ENCODE measurements at regions not wholly inside any gene's neighbourhood (a gene's known extent, or its start where the extent isn't known, plus 50 kb on each side); places are given as distances from the start of the nearest gene placed in this dataset.
"Not testable (repeated sequence)": the region's sequence is repeated elsewhere in the genome, so short reads cannot be mapped to it uniquely, and the experiment has no call there.

DNA sequence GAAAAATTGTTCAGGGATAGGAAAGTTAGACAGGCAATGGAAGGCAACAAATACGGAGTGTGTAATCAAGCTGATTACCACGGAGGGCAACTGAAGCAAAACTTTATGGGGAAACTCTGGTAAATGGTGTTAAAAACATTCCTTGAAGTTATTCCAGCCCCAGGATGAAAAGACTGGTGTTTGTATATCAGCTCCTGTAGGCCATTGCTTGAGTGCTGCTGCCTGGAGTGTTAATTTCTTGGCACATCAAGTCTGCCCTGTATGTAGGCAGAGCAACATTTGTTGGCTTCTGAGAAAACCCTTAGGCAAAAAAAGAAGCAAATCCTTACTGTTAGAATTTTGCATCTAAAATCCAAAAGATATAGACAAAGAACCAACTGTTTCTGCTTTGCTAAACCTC is 686.5 kb upstream of the ACO1 start:
- no peak for DNase-seq (ENCODE audit: low read depth)

DNA sequence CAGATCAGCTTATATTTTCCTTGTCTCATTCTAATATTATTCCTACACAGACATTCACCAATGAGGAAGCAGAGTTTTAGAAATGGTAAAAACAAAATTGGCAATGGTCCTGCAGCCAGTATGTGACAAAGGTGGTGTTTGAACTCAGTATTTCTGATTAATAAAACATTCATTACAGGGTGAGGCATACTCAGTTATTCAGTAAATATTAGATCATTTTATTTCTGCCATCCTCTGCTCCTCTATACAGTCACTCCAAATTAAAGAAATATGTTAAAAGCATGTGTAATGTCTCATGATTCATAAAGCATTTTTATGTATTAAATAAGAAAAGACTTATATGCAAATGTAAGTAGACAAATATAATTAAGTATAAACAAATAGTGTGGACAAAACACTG is 684.6 kb upstream of the ACO1 start:
- no peak for DNase-seq (ENCODE audit: low read depth)

DNA sequence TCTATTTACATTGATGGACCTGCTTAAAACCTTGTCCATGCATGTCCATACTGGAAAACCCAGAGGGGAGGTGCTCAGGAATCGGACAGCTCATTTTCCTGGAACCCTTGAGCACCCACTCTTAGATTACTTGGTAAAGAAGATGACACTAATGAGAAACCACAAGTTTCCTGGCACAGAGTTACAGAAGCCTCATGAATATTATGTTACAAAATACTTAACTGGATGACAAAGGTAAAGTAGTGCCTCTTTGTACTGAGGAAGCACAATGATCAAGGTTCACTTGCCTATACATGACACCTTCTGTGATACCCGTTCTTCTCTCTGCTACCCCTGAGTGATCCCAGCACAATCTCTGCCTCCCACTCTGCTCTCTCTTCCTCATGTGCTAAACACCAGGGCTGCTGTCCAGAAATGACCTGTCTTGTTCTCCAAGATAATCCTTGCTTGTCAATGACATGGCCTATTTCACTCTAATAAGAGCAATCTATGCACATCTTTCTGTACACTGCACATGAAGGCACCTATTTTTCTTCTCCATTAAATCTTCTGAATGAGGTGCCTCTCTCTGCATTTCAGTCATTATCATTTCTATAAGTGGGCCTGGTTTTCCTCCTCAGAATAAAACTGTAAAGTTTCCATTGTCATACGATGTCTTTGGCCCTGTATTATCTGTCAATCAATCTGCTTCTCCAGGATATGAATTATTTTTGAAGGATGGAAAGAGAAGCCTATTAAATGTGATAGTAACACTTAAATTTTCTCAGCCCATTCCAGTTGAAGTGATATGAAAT is 684.0 kb upstream of the ACO1 start:
- DNase-seq (ENCODE audit: low read depth) = no peak

DNA sequence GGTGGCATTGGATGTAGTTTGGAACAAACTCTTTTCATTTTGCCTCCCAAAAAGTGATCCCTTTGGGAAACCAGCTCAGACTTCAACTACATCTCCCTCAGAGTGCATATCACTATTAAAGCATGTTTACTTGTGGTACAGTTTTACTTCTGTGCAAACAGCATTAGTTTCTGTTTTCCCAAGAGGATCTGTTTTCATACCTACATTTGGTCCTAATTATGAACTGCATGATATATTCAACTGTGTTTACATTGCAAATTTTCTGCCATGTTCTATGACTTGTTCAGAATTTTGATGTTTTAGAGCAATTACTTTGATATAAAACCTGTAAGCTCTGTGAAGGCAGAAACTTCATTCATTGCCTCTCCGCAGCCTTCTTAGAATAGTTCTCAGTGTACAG is 681.5 kb upstream of the ACO1 start:
- no peak for DNase-seq (ENCODE audit: low read depth)

DNA sequence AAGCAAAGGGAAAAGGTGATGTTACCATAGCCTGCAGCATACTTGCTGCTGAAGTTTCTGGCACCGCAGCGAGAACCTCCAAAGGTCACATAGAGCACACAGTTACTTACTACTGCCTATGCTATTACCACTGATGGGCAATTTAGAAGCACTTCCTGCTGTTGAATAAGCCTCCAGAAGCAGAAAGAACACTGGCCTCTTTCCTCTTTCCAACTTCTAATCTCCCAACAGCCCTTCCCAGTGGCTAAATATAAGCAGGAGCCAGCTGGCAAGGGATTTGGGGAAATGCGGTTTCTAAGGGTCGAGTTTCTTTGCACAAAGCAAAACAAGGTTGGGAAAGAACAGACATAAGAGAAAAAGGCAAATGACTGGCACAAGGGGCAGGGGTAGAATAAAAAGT is 669.2 kb upstream of the ACO1 start:
- DNase-seq (ENCODE audit: low read depth) = peak; percentile 0

DNA sequence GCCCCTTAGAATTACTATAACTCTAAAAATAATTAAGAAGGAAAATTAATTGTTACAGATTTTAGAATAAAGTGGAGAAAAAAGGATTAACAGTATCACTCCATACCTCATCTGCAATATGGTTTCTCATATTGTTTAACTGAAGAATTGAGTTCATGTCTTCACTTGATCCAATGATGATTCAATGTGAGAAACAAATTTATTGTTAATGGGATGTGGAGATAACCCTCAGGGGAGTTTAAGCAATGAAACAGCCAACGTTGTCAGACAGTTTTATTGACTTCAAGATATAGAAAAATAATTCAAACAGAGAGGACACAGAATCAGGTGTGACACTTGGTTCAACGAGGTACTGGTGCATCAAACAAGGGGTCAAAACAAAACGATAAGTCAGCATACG is 665.2 kb upstream of the ACO1 start:
- no peak for DNase-seq (ENCODE audit: low read depth)

DNA sequence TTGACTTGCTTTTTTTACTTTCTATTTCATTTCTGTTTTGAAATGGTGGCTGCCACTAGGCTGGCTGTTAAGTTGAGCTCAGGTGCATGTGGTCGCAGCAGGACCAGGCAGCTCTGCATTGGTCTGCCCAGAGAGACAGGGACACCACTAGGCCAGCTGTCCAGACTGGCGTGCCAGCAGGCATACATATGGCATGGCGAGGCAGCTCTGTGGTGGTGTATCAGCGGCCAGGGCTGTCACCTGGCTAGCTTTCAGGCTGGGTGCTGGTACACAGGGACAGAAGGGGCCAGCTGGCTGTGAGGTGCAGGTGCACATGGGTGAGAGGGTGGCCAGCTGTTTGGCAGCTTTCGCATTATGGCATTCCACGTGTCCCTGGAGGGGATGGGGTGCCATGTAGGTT is 654.0 kb upstream of the ACO1 start:
- DNase-seq (ENCODE audit: low read depth) = no peak

DNA sequence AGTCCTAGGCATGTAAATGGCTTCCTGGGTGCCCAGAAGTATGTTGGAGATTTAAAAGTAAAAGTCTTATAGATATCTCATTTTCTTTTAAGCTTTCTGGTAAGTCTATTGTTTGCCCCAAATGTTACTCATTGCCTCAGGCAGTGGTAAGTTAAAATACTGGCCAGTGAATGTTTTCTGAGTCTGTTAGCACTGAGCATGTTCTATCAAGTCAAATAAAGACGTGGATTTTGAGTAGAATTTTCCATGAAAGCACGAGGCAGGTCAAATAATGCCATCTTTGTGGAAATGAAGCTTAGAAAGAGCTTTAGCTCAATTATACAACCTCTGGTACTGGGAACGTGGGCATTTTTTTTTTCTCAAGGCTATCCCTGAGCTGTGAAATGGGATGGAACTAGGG is 651.3 kb upstream of the ACO1 start:
- DNase-seq (ENCODE audit: low read depth) = no peak

DNA sequence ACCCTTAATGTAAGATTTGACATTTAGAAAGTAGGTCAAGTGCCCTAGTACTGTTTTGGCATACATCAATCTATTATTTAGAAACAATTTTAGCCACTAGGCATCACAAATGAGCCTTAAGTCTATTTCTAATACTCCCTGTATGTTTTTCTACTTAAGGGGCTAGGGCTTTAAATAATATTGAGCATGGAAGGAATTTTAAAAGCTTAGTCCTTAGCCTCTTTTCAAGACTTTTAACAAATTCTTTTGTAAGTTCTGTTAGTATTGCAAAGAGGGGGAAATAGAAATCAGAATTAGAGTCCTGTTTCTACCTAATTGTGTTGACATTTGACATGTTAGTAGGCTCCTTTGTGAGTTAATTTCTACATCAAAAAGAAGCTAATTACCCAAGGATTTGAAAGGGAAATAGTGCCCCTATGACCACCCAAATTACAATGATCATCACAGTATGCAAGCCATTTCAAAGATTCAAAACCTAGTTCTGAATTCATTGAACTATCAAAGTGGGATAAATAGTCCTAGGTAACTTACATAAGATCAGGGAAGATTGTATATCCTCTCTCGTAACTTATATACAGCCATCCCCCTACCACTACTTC is 647.8 kb upstream of the ACO1 start:
- no peak for DNase-seq (ENCODE audit: low read depth)

DNA sequence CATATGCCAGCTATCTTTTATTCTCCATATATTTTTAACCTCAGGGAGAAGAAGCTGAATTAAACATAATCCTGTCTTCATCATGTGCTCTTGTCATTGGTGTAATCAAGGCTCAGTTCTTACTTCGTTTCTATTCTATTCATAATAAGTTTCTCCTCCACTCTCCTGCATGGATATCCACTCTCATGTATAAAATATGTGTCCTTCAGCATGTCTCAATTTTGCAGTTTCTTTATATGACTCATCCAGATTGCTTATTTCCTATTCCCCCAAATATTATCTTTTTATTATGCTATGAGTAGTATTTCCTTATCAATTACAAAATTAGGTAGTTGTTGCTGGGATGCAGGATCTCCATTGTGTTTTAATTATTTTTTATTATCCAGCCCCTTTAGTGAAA is 643.7 kb upstream of the ACO1 start:
- peak; percentile 2 for DNase-seq (ENCODE audit: low read depth)

DNA sequence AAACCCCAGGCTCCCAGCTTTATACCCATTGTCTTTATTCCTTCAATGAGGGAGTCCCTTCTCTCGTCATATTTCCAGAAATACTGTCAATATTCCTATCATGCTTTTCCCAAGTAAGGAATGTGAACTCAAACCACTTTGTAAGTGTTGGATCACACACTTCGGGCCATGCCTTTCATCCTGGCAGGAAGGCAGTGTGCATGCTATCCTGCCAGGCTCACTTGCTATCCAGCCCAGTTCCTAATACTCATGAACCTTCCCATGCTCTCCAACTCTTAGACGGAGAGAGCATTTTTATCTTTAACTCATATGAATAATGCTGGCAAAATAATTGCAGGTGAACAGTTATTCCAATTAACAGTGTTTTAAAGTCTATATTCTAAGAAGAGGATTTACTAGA is 639.9 kb upstream of the ACO1 start:
- DNase-seq (ENCODE audit: low read depth) = no peak

DNA sequence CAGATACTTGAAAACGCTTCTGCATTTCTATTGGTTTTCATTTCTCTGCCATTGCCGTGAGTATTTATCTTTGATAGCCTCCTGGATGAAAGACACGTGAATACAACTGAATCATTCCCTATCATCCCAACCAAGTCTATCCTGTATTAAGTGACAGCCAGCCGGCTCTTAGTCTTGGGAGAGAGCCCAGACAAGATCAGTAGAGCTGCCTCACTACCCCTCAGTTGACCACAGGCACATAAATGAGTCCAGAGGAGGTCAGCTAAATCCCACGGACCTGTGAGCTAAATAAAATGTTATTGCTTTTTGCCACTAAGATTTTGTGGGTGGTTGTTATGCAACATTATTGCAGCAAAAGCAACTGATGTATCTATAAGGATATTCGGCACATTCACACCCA is 639.0 kb upstream of the ACO1 start:
- DNase-seq (ENCODE audit: low read depth) = peak; percentile 20

DNA sequence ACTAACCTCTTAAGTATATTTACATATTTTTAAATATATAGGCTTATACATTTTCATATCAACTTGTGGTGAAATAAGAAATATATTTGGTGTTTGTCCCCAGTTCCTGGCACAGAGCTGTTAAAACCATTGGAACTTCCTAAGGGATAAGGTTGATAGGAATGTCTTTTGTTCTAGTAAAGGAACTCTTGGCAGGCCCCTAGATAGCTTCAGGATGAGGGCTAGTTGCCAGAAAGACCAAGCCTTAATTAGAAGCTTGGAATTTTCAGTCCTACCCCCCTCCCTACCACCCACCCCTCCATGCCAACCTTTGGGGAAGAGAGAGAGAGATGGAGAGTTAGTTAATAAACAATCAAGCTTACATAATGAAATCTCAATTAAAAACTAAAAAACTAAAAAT is 638.6 kb upstream of the ACO1 start:
- DNase-seq (ENCODE audit: low read depth) = no peak

DNA sequence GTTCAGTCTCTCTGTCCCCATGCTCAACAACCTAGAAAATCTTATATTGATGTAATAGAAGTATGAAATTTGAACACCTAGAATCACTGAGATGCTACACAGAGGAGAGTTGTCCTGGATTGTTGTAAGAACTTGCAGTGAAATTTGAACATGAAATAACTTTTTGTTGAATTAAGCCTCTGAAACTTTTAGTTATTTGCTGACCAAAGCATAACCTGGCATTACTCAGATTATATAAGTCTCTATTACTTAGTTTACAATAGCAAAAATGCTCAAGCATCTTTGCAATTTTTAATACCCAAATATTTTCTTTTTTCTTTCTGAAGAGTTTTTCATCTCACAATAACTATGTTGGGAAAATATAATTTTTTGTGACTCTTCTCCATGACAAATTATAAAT is 630.7 kb upstream of the ACO1 start:
- DNase-seq (ENCODE audit: low read depth) = no peak

DNA sequence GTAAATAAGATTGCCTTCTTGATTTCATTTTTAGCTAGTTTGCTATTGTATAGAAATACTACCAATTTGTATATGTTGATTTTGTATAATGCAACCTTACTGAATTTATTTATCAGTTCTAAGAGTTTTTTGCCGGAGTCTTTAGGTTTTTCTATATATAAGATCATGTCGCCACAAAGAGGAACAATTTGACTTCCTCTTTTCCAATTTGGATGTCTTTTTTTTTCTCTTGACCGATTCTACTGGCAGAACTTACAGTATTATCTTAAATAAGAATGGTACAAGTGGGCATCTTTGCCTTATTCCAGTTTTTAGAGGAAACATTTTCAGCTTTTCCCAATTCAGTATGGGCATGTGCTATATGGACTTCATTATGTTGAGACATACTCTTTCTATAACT is 624.7 kb upstream of the ACO1 start:
- no peak for DNase-seq (ENCODE audit: low read depth)

DNA sequence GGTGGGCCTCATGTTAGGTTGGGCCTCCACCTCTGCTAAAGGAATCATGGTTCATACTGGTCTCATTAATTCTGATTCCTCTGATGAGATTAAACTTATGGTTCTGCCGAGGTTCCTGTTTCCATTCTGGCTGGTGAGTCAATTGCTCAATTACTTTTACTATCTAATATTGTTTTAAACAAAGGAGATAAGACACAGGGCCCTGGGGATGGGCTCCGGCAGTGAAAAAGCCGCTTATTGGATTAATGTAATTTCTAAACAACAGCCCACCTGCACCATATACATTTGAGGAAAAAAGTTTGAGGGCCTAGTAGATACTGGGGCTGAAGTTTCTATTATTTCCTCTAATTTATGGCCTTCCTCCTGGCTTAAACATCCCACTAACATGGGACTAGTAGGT is 610.4 kb upstream of the ACO1 start:
- not testable (repeated sequence) for DNase-seq (ENCODE audit: low read depth)

DNA sequence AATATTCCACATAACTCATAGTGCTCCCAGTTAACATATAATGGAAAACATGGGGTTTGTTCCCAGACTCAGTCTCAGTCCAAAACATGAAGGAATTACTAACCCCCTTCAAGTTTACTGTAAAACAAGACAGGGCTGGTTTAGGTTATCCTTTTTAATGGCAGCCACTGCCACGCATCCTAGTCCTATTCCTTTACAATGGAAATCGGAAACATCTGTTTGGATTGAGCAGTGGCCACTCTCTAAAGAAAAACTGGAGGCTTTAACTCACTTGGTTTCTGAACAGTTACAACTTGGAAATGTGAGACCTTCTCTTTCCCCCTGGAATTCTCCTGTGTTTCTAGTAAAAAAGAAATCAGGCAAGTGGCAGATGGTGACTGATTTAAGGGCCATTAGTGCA is 609.9 kb upstream of the ACO1 start:
- DNase-seq (ENCODE audit: low read depth) = no peak

DNA sequence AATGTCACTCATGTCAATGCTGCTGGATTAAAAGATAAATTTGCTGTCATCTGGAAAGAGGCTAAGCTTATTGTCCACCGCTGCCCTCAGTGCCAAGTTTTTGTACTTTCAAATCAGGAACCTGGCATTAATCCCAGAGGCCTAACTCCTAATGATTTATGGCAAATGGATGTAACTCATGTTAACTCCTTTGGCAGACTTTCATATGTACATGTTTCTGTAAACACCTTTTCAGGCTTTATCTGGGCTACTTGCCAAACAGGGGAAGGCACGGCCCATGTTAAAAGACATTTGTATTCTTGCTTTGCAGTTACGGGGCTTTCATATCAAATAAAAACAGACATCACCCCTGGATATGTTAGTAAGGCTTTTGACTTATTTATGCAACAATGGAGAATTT is 608.0 kb upstream of the ACO1 start:
- DNase-seq (ENCODE audit: low read depth) = peak; percentile 5

DNA sequence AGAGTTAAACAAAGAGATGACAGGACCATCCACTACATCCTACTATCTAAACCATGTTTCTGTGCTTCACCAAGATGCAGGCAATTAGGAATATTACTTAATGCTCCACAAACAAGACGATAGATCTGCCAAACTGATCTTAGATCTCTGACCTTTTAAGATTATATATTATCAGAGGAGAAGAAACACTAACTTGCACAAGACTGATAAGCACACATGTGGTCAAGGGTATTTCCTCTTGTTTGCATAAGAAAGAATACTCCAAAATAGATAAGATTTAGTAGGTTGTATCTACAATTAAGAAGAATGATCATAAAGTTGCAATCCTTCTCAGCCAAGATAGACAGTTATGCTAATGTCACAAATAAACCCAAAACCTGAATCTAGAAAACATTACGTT is 601.0 kb upstream of the ACO1 start:
- peak; percentile 7 for DNase-seq (ENCODE audit: low read depth)

DNA sequence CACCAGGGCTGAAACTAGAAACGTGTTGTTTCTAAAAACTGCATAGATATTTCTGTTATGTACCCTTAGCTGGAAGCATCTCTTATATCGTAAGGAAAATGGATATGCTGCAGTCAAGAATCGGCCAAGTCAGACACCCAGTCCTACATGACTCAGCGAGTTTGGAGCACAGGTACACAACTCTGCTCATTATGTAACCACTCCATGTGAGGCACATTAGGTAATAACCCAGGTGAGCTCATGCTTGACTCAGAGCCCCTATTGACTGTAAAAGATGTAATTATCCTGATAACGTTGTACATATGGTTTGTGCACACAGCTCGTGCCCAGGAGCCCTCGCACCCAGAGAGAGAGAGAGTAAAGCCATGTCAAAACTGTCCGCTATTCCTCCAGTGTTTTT is 593.7 kb upstream of the ACO1 start:
- no peak for DNase-seq (ENCODE audit: low read depth)

DNA sequence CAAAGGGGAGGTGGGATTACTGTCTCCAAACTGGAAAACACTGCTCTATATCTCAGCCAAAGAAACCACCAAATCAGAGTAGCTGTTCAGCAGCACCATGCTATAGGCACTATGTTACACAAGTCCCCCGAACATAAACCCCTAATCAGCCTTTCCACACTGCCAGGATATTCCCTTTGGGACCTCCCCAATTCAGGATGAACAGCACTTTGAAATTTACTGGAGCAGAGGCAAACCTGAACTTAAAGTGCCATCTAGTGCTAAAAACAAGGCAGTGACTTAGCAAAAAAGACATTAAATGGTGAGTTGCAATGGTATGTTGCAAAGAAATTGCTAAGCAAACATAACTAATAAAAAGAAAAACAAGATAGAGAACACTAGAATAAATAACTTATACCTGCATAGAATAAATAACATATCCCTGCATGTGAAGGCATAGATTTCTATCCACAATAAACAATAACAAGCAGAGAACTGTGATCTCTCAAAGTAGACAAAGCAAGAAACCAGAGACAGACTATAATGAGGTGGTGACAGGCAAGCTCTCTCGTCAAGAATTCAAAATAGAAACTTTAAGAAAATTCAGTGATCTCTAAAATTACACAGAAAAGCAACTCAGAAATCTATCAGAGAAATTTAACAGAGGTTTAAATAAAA is 584.4 kb upstream of the ACO1 start:
- peak; percentile 27 for DNase-seq (ENCODE audit: low read depth)

DNA sequence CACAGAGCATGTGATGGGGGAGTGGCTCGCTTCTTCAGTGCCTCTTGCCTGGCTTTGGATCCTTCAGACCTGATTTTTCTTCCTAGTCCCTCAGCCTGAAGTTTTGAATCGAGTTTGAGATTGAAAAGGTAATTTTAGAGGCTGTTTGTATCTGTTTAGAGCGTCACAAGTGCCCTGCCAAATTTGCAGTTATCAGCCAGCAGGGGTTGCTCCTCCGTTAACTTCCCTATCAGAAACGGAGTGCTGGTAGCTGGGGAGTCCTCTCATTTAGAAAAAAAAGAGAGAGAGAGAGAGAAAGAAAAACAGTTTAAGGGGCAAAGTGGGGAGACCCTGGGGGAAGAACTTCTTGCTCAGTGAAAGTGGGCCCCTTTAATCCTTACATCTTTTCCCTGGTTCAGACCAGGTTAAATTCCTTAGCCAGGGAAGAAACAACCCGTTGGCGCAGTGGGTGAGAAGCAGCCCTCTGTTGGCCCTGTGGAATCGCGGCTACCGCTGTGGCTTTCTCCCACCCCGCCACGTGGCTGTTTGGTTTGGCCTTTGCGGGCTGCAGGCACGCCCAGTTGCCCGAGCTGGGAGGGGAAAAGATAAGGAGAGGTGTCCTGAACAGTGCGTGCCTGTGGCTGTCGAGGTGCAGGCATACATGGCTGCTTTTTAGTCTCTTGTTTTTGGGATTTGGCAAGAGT is 576.7 kb upstream of the ACO1 start:
- no peak for DNase-seq (ENCODE audit: low read depth)

DNA sequence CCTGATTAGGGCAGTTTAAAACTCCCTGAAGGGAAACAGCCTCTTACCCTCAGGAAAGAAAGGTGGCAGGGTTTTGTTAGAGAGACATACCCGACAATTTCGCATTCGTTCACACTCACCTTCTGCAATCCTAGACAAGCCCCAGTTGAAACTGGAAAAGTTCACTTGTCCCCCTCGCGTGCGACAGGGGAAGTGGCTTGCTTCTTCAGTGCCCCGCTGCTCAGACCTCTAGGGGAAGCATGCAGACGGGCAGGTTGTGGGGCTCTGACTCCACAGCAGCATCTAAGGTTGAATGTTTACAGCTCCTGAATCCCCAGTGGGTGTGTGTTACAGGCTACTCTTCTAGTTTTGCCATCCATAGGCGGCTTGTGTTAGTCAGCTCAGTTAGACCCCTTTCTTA is 575.7 kb upstream of the ACO1 start:
- no peak for DNase-seq (ENCODE audit: low read depth)

Data from amniotic epithelial cell (primary cell).